Colonic mucosa (tissue), 4 donors: ENCODE measurements at regions not wholly inside any gene's neighbourhood (a gene's known extent, or its start where the extent isn't known, plus 50 kb on each side); places are given as distances from the start of the nearest gene placed in this dataset.

ENCODE experiments used
- DNase-seq: peaks from one replicate; pipeline ENCODE4 v3.0.0-alpha.2; 2020
- H3K27ac ChIP-seq: fragments of 200-600 bp; one replicate; pipeline ENCODE4 v1.8.0; 2021
- H3K27me3 ChIP-seq: fragments of 200-600 bp; one replicate; pipeline ENCODE4 v1.8.0; 2021
- H3K36me3 ChIP-seq: fragments of 200-600 bp; one replicate; pipeline ENCODE4 v1.8.0; 2021
- H3K4me1 ChIP-seq: fragments of 200-600 bp; one replicate; pipeline ENCODE4 v1.8.0; 2021; ENCODE audit warnings: mild to moderate bottlenecking
- H3K4me3 ChIP-seq: fragments of 200-600 bp; one replicate; pipeline ENCODE4 v1.8.0; 2021
- H3K9ac ChIP-seq, 2 donors: one replicate each; pipeline ENCODE4 v1.7.0; 2013; ENCODE audit warnings: control low read depth in 2 of 2, low read depth in 2 of 2, low read length in 2 of 2
- H3K9me3 ChIP-seq: fragments of 200-600 bp; one replicate; pipeline ENCODE4 v1.8.0; 2021
- CTCF ChIP-seq: fragments of 200-600 bp; IDR thresholded peaks from one replicate; pipeline ENCODE4 v1.8.0; 2022; ENCODE audit warnings: antibody characterized with exemption, mild to moderate bottlenecking
- intact Hi-C: fragments of 100-400 bp; cut with DNase I; formaldehyde crosslinking; loops from one replicate; pipeline ENCODE4 v1.14.1; 2022
- donor health status: healthy.
- donor health status: DM: no; HTN: no; CAD: no.
- donor health status: DM: no; HTN: no; CAD: no.

- Histone ChIP-seq H3K9ac (no peak overlapping the region), H3K27ac (no peak overlapping the region), H3K36me3 (no peaks in the 10 kb centered on the region), H3K27me3 (no peaks in the 10 kb centered on the region), H3K9me3 (no peaks in the 10 kb centered on the region), H3K4me1 (no peaks in the 10 kb centered on the region), H3K4me3 (no peak overlapping the region)
- no peak for TF ChIP-seq CTCF
- no peak for DNase-seq
- intact Hi-C loops = no loop called here
Measured at GRCh38 chr4:115920637-115921036, 807.2 kb upstream of the NDST4 start.

- Histone ChIP-seq H3K27ac (no peak overlapping the region), H3K9me3 (no peaks in the 10 kb centered on the region), H3K4me3 (no peak overlapping the region), H3K36me3 (no peaks in the 10 kb centered on the region), H3K27me3 (no peaks in the 10 kb centered on the region), H3K9ac (no peak overlapping the region), H3K4me1 (no peaks in the 10 kb centered on the region)
- intact Hi-C loops = no loop called here
- no peak for DNase-seq
- no peak for TF ChIP-seq CTCF
Measured at GRCh38 chr4:115918149-115918548, 804.7 kb upstream of the NDST4 start.

GRCh38 chr4:115906428-115906827 is 793.0 kb upstream of the NDST4 start:
- intact Hi-C loops = no loop called here
- H3K4me3 ChIP-seq = no peak overlapping the region
- H3K9me3 ChIP-seq = no peaks in the 10 kb centered on the region
- no peaks in the 10 kb centered on the region for H3K36me3 ChIP-seq
- no peaks in the 10 kb centered on the region for H3K4me1 ChIP-seq
- H3K27ac ChIP-seq = no peak overlapping the region
- DNase-seq = no peak
- H3K9ac ChIP-seq = no peak overlapping the region
- H3K27me3 ChIP-seq = no peaks in the 10 kb centered on the region
- TF ChIP-seq CTCF = no peak

GRCh38 chr4:115883847-115884246 is 770.4 kb upstream of the NDST4 start:
- Histone ChIP-seq H3K27ac (no peak overlapping the region), H3K4me3 (no peak overlapping the region), H3K4me1 (no peaks in the 10 kb centered on the region), H3K27me3 (no peaks in the 10 kb centered on the region), H3K36me3 (no peaks in the 10 kb centered on the region), H3K9me3 (no peaks in the 10 kb centered on the region), H3K9ac (no peak overlapping the region)
- no peak for TF ChIP-seq CTCF
- intact Hi-C loops = no loop called here
- no peak for DNase-seq

- DNase-seq = no peak
- Histone ChIP-seq H3K27ac (no peak overlapping the region), H3K27me3 (no peaks in the 10 kb centered on the region), H3K9ac (no peak overlapping the region), H3K4me1 (no peaks in the 10 kb centered on the region), H3K9me3 (no peaks in the 10 kb centered on the region), H3K36me3 (no peaks in the 10 kb centered on the region), H3K4me3 (no peak overlapping the region)
- intact Hi-C loops = no loop called here
- no peak for TF ChIP-seq CTCF
Measured at GRCh38 chr4:115883231-115883630, 769.8 kb upstream of the NDST4 start.

- Histone ChIP-seq H3K27ac (no peak overlapping the region), H3K36me3 (no peaks in the 10 kb centered on the region), H3K9me3 (no peaks in the 10 kb centered on the region), H3K4me1 (no peaks in the 10 kb centered on the region), H3K4me3 (no peak overlapping the region), H3K27me3 (no peaks in the 10 kb centered on the region), H3K9ac (no peak overlapping the region)
- intact Hi-C loops = no loop called here
- no peak for DNase-seq
- TF ChIP-seq CTCF = no peak
Measured at GRCh38 chr4:115873048-115873447, 759.6 kb upstream of the NDST4 start.
